ENCODE measurements at regions not wholly inside any gene's neighbourhood (a gene's known extent, or its start where the extent isn't known, plus 50 kb on each side); places are given as distances from the start of the nearest gene placed in this dataset.

DNA sequence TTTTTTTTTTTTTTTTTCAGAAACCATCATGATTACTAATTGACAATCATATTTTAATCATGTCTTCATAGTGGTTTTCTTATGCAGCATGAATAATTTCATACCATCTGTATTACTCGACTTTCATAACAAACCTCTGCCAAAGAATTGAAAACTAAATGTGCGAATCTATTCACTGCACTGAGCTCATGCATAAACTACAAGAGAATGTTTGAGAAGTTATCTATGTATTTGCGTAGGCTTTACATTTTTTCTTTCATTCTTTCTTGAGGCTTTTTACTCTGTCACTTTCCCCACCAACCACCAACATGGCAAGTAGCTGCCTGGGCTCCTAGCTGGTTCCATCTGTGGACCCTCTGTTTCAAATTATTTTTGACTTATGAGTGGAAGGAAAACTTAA lies 1761.0 kb downstream of the STIM2 start:
- no peak for DNase-seq
- Histone ChIP-seq H3K36me3 (no peaks in the 10 kb centered on the region), H3K27ac (no peak overlapping the region), H3K27me3 (no peaks in the 10 kb centered on the region), H3K4me1 (no peaks in the 10 kb centered on the region), H3K9me3 (replicated peaks) (no peaks in the 10 kb centered on the region), H3K4me3 (no peak overlapping the region)

GRCh38 chr4:28636971-28637370 lies 1776.3 kb downstream of the STIM2 start:
- no peak overlapping the region for H3K4me3 ChIP-seq
- peaks cover 3% of the 10 kb centered on the region; the same call in 1 of the 2 replicates for H3K9me3 ChIP-seq (replicated peaks)
- no peaks in the 10 kb centered on the region for H3K4me1 ChIP-seq
- no peaks in the 10 kb centered on the region for H3K36me3 ChIP-seq
- H3K27ac ChIP-seq = no peak overlapping the region
- H3K27me3 ChIP-seq = no peaks in the 10 kb centered on the region
- no peak for DNase-seq

- H3K27me3 ChIP-seq = no peaks in the 10 kb centered on the region
Measured at GRCh38 chr4:28639747-28640146, 1779.1 kb downstream of the STIM2 start.

DNA sequence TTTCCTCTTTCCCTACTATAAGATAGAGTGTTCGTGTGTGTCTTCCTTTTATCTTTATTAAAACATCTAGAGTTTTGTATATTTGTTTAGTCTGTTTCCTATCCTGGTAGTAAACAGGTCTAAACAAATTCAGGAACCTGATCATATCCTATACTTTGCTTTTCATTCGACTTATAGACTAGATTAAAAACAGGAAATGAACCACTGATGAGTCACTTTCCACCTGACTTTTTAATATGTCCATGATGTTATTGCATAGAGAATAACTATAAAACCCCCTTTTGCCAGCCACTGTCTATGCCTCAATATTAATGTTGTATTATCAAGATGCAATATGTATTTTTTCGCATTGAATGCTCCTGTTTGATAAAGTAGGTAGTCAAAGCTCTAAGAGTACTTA lies 1794.0 kb downstream of the STIM2 start:
- Histone ChIP-seq H3K27ac (no peak overlapping the region), H3K4me1 (no peaks in the 10 kb centered on the region), H3K27me3 (no peaks in the 10 kb centered on the region), H3K36me3 (no peaks in the 10 kb centered on the region), H3K9me3 (replicated peaks) (no peaks in the 10 kb centered on the region), H3K4me3 (no peak overlapping the region)
- no peak for DNase-seq

More at GRCh38 chr4:28639747-28640146, 1779.1 kb downstream of the STIM2 start:
- H3K27ac ChIP-seq = no peak overlapping the region
- H3K9me3 ChIP-seq (replicated peaks) = no peaks in the 10 kb centered on the region; the same call in 1 of the 2 replicates
- no peaks in the 10 kb centered on the region for H3K36me3 ChIP-seq
- DNase-seq = no peak
- H3K4me3 ChIP-seq = no peak overlapping the region
- no peaks in the 10 kb centered on the region for H3K4me1 ChIP-seq

DNA sequence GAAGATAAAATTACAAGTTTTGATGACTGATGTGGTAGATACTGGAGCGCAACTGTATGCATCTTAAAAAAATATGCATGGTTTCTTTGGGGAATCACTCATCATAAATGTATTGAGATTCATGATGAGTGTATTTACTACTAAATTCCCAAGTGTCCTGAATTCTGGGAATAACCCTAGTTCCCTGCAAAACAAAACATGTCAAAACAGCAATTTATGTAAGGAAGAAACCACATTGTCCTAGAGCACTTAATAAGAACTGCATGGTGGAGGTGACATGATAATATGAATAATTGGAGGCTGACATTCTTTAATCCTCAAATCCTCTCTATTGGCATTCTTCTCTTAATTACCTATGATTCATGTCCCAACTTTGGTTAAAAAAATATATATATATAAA lies 1804.7 kb downstream of the STIM2 start:
- no peak for DNase-seq
- no peaks in the 10 kb centered on the region for H3K27me3 ChIP-seq
- H3K9me3 ChIP-seq (replicated peaks) = no peaks in the 10 kb centered on the region
- H3K4me1 ChIP-seq = no peaks in the 10 kb centered on the region
- no peaks in the 10 kb centered on the region for H3K36me3 ChIP-seq
- no peak overlapping the region for H3K4me3 ChIP-seq
- H3K27ac ChIP-seq = no peak overlapping the region

- H3K27me3 ChIP-seq = no peaks in the 10 kb centered on the region
- H3K27ac ChIP-seq = no peak overlapping the region
- H3K9me3 ChIP-seq (replicated peaks) = no peaks in the 10 kb centered on the region
- H3K36me3 ChIP-seq = no peaks in the 10 kb centered on the region
- DNase-seq = no peak
- H3K4me1 ChIP-seq = no peaks in the 10 kb centered on the region
- H3K4me3 ChIP-seq = no peak overlapping the region
Measured at GRCh38 chr4:28675582-28675981, 1814.9 kb downstream of the STIM2 start.

GRCh38 chr4:28677808-28678207 lies 1817.2 kb downstream of the STIM2 start:
- H3K36me3 ChIP-seq = no peaks in the 10 kb centered on the region
- no peaks in the 10 kb centered on the region for H3K4me1 ChIP-seq
- H3K27ac ChIP-seq = no peak overlapping the region
- no peak for DNase-seq
- H3K27me3 ChIP-seq = no peaks in the 10 kb centered on the region
- H3K4me3 ChIP-seq = no peak overlapping the region
- H3K9me3 ChIP-seq (replicated peaks) = no peaks in the 10 kb centered on the region

DNA sequence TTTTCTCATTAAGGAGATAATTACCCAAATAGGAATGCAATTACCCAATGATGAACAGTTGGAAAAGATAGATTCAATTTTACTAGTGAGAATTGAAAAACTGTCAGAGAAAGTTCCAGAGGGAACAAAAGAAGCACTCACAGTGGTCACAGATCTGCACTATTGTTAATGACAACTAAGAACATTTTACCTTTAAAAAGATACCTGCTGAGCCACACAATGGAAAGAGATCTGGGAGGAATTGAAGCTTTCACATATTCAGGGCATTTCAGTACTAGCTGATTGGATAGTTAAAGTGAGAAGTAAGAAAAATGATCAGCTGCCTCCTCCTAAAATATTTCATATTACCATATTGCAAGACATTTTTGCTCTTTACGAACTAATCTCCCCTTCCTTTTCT lies 1822.2 kb downstream of the STIM2 start:
- no peaks in the 10 kb centered on the region for H3K36me3 ChIP-seq
- no peak overlapping the region for H3K4me3 ChIP-seq
- H3K9me3 ChIP-seq (replicated peaks) = no peaks in the 10 kb centered on the region
- no peaks in the 10 kb centered on the region for H3K27me3 ChIP-seq
- no peaks in the 10 kb centered on the region for H3K4me1 ChIP-seq
- H3K27ac ChIP-seq = no peak overlapping the region
- no peak for DNase-seq

DNA sequence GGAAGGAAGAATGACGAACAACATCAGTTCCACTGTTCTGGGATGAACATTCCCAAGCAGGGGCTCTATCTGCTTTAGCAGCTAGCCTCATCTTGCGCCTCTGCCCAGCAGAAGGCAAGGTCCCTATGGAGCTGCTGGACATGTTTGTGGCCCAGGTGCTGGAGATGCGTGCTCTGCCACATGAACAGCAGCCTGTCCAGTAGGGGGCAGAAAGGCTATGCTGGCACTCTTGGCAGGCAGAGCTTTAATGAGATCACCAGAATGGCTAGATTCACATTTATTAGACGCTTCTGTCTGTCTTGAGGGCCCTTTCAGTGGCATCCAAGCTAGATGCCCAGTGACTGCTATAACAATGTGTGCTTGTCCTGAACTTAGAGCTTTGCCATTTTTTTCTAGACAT lies 1826.0 kb downstream of the STIM2 start:
- Histone ChIP-seq H3K4me3 (no peak overlapping the region), H3K36me3 (no peaks in the 10 kb centered on the region)
- peak; percentile 48 to 70 for DNase-seq

GRCh38 chr4:28690890-28691289 lies 1830.2 kb downstream of the STIM2 start:
- Histone ChIP-seq H3K9me3 (replicated peaks) (no peaks in the 10 kb centered on the region), H3K4me3 (no peak overlapping the region), H3K4me1 (no peaks in the 10 kb centered on the region), H3K27me3 (no peaks in the 10 kb centered on the region), H3K36me3 (no peaks in the 10 kb centered on the region), H3K27ac (no peak overlapping the region)
- DNase-seq = no peak

More for the DNA sequence above, 1826.0 kb downstream of the STIM2 start:
- Histone ChIP-seq H3K9me3 (replicated peaks) (no peaks in the 10 kb centered on the region), H3K4me1 (no peaks in the 10 kb centered on the region), H3K27ac (no peak overlapping the region), H3K27me3 (no peaks in the 10 kb centered on the region)

DNA sequence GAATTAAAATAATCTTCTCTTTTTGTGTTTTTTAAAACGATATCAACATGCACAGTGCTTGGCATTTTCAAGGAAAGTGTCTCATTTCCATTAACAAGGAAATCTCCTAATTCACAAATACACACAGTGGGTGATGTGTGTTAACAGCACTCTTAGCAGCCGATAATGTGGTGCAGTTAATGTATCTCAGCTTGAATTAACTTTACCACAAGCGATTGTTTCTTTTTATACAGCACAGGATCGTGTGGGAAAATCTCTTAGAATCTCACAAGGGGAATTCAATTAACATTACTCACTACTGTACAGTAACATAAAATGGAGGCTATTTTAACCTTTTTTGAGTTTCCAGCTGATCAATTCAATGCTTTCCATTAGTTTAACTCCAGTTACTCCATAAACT lies 1841.9 kb downstream of the STIM2 start:
- Histone ChIP-seq H3K36me3 (no peaks in the 10 kb centered on the region), H3K4me3 (no peak overlapping the region), H3K4me1 (no peaks in the 10 kb centered on the region), H3K27me3 (no peaks in the 10 kb centered on the region), H3K27ac (no peak overlapping the region), H3K9me3 (replicated peaks) (no peaks in the 10 kb centered on the region)
- DNase-seq = no peak

DNA sequence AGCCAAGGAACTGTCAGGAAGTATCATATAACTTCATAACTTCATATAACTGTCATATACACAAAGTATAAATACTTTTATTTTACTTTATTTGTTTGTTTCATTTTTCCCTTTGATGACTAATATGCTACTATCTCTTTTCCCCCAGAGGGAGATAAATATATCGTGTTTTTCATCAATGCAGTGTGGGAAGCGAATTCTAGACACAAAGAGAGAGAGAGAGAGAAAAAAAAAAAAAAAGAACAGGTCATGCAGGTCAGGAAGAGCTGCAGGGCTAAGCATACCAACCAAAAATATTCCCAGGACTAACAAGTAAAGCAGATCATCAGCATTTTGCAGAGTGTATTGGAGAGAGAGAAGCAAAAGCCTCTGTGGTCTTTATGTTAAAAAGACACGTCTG lies 1849.2 kb downstream of the STIM2 start:
- no peak for DNase-seq
- no peaks in the 10 kb centered on the region for H3K4me1 ChIP-seq

DNA sequence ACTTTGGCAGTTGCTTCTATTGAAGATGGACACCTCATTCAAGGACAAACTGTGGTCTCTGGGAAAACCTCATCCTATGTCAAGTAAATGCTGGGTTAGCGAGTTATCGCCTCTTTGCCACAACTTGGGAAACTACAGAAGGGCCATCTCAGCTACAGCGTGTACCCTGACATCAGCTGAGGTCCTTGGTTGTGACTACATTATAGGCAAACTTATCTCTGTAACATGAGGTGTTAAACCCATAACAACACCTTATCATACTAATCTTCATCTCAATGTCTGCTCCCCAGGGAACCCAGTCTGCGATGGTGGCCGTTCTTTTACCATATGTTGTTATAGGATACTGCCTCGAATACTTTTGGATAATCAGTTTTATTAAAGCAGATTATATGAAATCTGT lies 1862.7 kb downstream of the STIM2 start:
- Histone ChIP-seq H3K27ac (no peak overlapping the region), H3K9me3 (replicated peaks) (no peaks in the 10 kb centered on the region), H3K27me3 (no peaks in the 10 kb centered on the region), H3K4me1 (no peaks in the 10 kb centered on the region), H3K4me3 (no peak overlapping the region), H3K36me3 (no peaks in the 10 kb centered on the region)
- no peak for DNase-seq

More for the DNA sequence above, 1849.2 kb downstream of the STIM2 start:
- H3K4me3 ChIP-seq = no peak overlapping the region
- H3K27ac ChIP-seq = no peak overlapping the region
- H3K27me3 ChIP-seq = no peaks in the 10 kb centered on the region
- H3K36me3 ChIP-seq = no peaks in the 10 kb centered on the region
- no peaks in the 10 kb centered on the region for H3K9me3 ChIP-seq (replicated peaks)

DNA sequence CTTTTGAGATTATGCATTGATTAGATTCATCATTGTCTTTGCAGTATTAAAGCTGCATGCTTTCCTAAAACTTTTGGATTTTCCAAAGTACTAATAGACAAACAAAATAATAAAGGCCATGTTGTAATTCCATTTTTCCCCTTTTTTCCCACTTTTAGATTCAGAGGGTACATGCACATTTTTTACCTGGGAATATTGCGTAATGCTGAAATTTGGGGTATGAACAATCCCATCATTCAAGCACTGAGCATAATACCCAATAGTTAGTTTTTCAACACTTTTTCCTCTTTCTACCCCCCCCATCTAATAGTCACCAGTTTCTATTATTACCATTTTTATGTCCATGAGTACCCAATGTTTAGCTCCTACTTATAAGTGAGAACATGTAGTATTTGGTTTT lies 1863.6 kb downstream of the STIM2 start:
- no peak for DNase-seq
- H3K9me3 ChIP-seq (replicated peaks) = no peaks in the 10 kb centered on the region
- no peaks in the 10 kb centered on the region for H3K27me3 ChIP-seq
- H3K4me3 ChIP-seq = no peak overlapping the region
- no peak overlapping the region for H3K27ac ChIP-seq
- H3K36me3 ChIP-seq = no peaks in the 10 kb centered on the region
- H3K4me1 ChIP-seq = no peaks in the 10 kb centered on the region

- Histone ChIP-seq H3K9me3 (replicated peaks) (no peaks in the 10 kb centered on the region), H3K4me1 (no peaks in the 10 kb centered on the region), H3K36me3 (no peaks in the 10 kb centered on the region), H3K4me3 (no peak overlapping the region), H3K27ac (no peak overlapping the region), H3K27me3 (no peaks in the 10 kb centered on the region)
- no peak for DNase-seq
Measured at GRCh38 chr4:28730304-28730703, 1869.7 kb downstream of the STIM2 start.

DNA sequence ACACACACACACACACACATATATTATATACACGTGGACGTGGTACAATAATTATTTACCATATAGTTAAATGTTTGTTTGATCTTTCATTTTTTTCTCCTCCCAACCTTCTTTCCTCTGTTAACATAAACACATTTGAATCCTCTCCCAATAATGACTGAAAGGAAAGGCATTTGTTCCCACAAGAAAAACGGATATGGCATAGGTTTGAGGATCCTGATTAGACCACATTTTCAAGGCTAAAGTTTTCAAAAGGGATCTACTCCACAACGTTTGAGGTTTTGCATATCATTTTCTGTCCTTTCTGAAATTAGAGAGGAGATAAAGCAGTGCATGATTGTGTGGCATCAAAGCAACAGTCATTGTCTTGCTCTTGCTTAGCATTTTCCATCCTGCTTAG lies 1883.4 kb downstream of the STIM2 start:
- Histone ChIP-seq H3K27ac (no peak overlapping the region), H3K36me3 (no peaks in the 10 kb centered on the region), H3K27me3 (no peaks in the 10 kb centered on the region), H3K4me1 (no peaks in the 10 kb centered on the region), H3K9me3 (replicated peaks) (no peaks in the 10 kb centered on the region), H3K4me3 (no peak overlapping the region)
- DNase-seq = no peak

DNA sequence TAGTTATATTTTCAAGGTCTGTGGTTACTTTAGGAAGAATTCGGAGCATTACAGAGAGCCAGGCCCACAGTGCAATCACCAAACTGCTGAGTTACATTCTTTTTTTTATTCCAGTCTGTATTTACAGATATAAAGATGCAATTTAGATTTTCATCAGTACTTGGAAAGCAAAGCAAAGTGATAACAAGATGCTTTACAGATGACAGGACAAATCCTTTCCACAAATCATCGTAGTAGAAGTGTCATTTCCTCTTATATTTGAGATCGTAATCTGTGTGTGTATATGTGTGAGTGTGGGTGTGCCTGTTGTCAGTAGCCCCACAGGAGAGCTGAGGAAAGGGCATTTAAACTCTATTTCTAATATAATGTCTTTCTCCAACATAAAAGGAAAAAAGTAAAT lies 1893.7 kb downstream of the STIM2 start:
- Histone ChIP-seq H3K4me1 (no peaks in the 10 kb centered on the region), H3K9me3 (replicated peaks) (no peaks in the 10 kb centered on the region), H3K4me3 (no peak overlapping the region), H3K27me3 (no peaks in the 10 kb centered on the region), H3K27ac (no peak overlapping the region), H3K36me3 (no peaks in the 10 kb centered on the region)
- no peak for DNase-seq

All from SJCRH30 (cell line).